CD4-positive, alpha-beta T cell treated with Interleukin-4 for 1 hour (primary cell): ENCODE measurements at regions not wholly inside any gene's neighbourhood (a gene's known extent, or its start where the extent isn't known, plus 50 kb on each side); places are given as distances from the start of the nearest gene placed in this dataset.
A peak's percentile ranks its signal among the peaks of the same experiment; 100 is the strongest.
"Not testable (repeated sequence)": the region's sequence is repeated elsewhere in the genome, so short reads cannot be mapped to it uniquely, and the experiment has no call there.

ENCODE experiments used
- DNase-seq, 2 donors: peaks; one replicate each; pipeline ENCODE4 v3.0.0-alpha.2; 2020 to 2022

GRCh38 chr4:3882316-3882885 lies 116.2 kb downstream of the ADRA2C start:
- not testable (repeated sequence) for DNase-seq

GRCh38 chr4:3884261-3884660 lies 118.1 kb downstream of the ADRA2C start:
- DNase-seq, result not testable (repeated sequence)

GRCh38 chr4:3893590-3893989 lies 127.4 kb downstream of the ADRA2C start:
- DNase-seq, result peak in 1 of 2 donors; percentile 15

- not testable (repeated sequence) for DNase-seq
Observed at GRCh38 chr4:3894086-3894959, 128.1 kb downstream of the ADRA2C start.

GRCh38 chr4:3896441-3896840 lies 130.3 kb downstream of the ADRA2C start:
- DNase-seq, result no peak

GRCh38 chr4:3896871-3897578 lies 130.8 kb downstream of the ADRA2C start:
- DNase-seq, result not testable (repeated sequence)

GRCh38 chr4:3898098-3898497 lies 131.9 kb downstream of the ADRA2C start:
- no peak for DNase-seq

GRCh38 chr4:3898928-3899327 lies 132.7 kb downstream of the ADRA2C start:
- DNase-seq, result not testable (repeated sequence)

- DNase-seq, result not testable (repeated sequence)
Observed at GRCh38 chr4:3904264-3904955, 138.2 kb downstream of the ADRA2C start.

GRCh38 chr4:3909616-3910015 lies 143.4 kb downstream of the ADRA2C start:
- not testable (repeated sequence) for DNase-seq

- DNase-seq, result not testable (repeated sequence)
Observed at GRCh38 chr4:3910161-3910950, 144.2 kb downstream of the ADRA2C start.

GRCh38 chr4:3911252-3911856 lies 145.2 kb downstream of the ADRA2C start:
- no peak for DNase-seq

GRCh38 chr4:3914511-3914910 lies 148.3 kb downstream of the ADRA2C start:
- DNase-seq, result not testable (repeated sequence)

- DNase-seq, result not testable (repeated sequence)
Observed at GRCh38 chr4:3919509-3919908, 153.3 kb downstream of the ADRA2C start.

- not testable (repeated sequence) for DNase-seq
Observed at GRCh38 chr4:3921902-3922301, 155.7 kb downstream of the ADRA2C start.

- DNase-seq, result not testable (repeated sequence)
Observed at GRCh38 chr4:3925841-3926240, 159.7 kb downstream of the ADRA2C start.

GRCh38 chr4:3926271-3926670 lies 160.1 kb downstream of the ADRA2C start:
- not testable (repeated sequence) for DNase-seq

- not testable (repeated sequence) for DNase-seq
Observed at GRCh38 chr4:3926969-3927755, 161.0 kb downstream of the ADRA2C start.

GRCh38 chr4:3929431-3929830 lies 163.2 kb downstream of the ADRA2C start:
- DNase-seq, result not testable (repeated sequence)

- DNase-seq, result not testable (repeated sequence)
Observed at GRCh38 chr4:3932734-3933133, 166.5 kb downstream of the ADRA2C start.

GRCh38 chr4:3935406-3935805 lies 169.2 kb downstream of the ADRA2C start:
- not testable (repeated sequence) for DNase-seq
